GM12878 (cell line): ENCODE measurements at regions not wholly inside any gene's neighbourhood (a gene's known extent, or its start where the extent isn't known, plus 50 kb on each side); places are given as distances from the start of the nearest gene placed in this dataset.

Source experiments
- ATAC-seq: fragments of 200-7000 bp; cut with Tn5 transposase; 3 replicates; pipeline ENCODE4 v1.9.1; 2020; ENCODE audit warnings: mild to moderate bottlenecking, moderate library complexity
- BruUV-seq: library from RNA; stranded (reverse); fragments of 400-500 nt; replicated peaks from 2 replicates; lab custom pipeline; 2021; lab: Mats Ljungman, UMichigan
- CTCF ChIA-PET: fragments of 300-600 bp; sonication (Branson Sonifier 250); formaldehyde crosslinking; extraction: SDS; loops from one replicate; lab custom pipeline; 2021; ENCODE audit warnings: inconsistent platforms; lab: Yijun Ruan, JAX
- POLR2A ChIA-PET: fragments of 350-600 bp; formaldehyde crosslinking; extraction: SDS; loops from one replicate; lab custom pipeline; 2021; ENCODE audit warnings: inconsistent platforms; lab: Charles Lee
- RAD21 ChIA-PET: fragments of 300-600 bp; sonication (Branson Sonifier 250); formaldehyde crosslinking; loops from one replicate; lab custom pipeline; 2023; ENCODE audit warnings: antibody characterized with exemption; ENCODE audit not compliant: unreplicated experiment; lab: Charles Lee
- SMC1A ChIA-PET: fragments of 300-600 bp; sonication (Branson Sonifier 250); formaldehyde crosslinking; loops from one replicate; lab custom pipeline; 2023; ENCODE audit not compliant: unreplicated experiment, uncharacterized antibody; lab: Charles Lee
- DNase-seq: peaks from one replicate; pipeline ENCODE4 v3.0.0-alpha.2; 2011; ENCODE audit warnings: low read depth, low spot score
- FAIRE-seq: peaks from 3 replicates; lab custom pipeline; 2011; peaks lifted over from hg19 to GRCh38; lab: Jason Lieb, UNC
- H2AFZ ChIP-seq: 2 replicates; pipeline ENCODE4 v1.6.0; 2011; ENCODE audit warnings: low read depth, low read length, control low read depth; ENCODE audit not compliant: control insufficient read depth
- H3K27ac ChIP-seq: 2 replicates; pipeline ENCODE4 v1.5.1; 2011; ENCODE audit warnings: control low read depth; ENCODE audit not compliant: control insufficient read depth, insufficient read depth
- H3K27me3 ChIP-seq, 2 experiments: replicated peaks in 1 of 2; 2 replicates each; pipeline versions ENCODE4 v1.6.0 to v1.6.1; 2011; ENCODE audit warnings: low read length in 1 of 2; ENCODE audit not compliant: control insufficient read depth in 2 of 2, insufficient read depth in 2 of 2
- H3K36me3 ChIP-seq, 2 experiments: 2 replicates each; pipeline ENCODE4 v1.5.1; 2011; ENCODE audit warnings: low read length in 1 of 2; ENCODE audit not compliant: control insufficient read depth in 2 of 2, insufficient read depth in 2 of 2
- H3K4me1 ChIP-seq: 2 replicates; pipeline ENCODE4 v1.6.1; 2011; ENCODE audit warnings: mild to moderate bottlenecking, low read length, moderate library complexity, mixed read lengths; ENCODE audit not compliant: control insufficient read depth, insufficient read depth
- H3K4me2 ChIP-seq: 2 replicates; pipeline ENCODE4 v1.6.0; 2011; ENCODE audit warnings: control low read depth; ENCODE audit not compliant: control insufficient read depth, insufficient read depth
- H3K4me3 ChIP-seq: fragments of 200-600 bp; sonication (generic); 2 replicates; pipeline ENCODE4 v1.5.1; 2016
- H3K79me2 ChIP-seq: 2 replicates; pipeline ENCODE4 v1.6.0; 2011; ENCODE audit warnings: low read length; ENCODE audit not compliant: control insufficient read depth, insufficient read depth
- H3K9ac ChIP-seq: 2 replicates; pipeline ENCODE4 v1.8.0; 2011; ENCODE audit warnings: low read length, control low read depth, mixed read lengths; ENCODE audit not compliant: control insufficient read depth, insufficient read depth
- H3K9me3 ChIP-seq: replicated peaks from 3 replicates; pipeline ENCODE4 v1.5.1; 2011; ENCODE audit warnings: mild to moderate bottlenecking, low read length; ENCODE audit not compliant: control insufficient read depth, insufficient read depth
- H4K20me1 ChIP-seq: 2 replicates; pipeline ENCODE4 v1.6.0; 2011; ENCODE audit not compliant: control insufficient read depth, insufficient read depth
- CBFB ChIP-seq: IDR thresholded peaks from 2 replicates; pipeline ENCODE4 v1.6.1; 2016; ENCODE audit warnings: antibody characterized with exemption, low read depth
- ELK1 ChIP-seq: IDR thresholded peaks from 2 replicates; pipeline ENCODE4 v1.6.1; 2012; ENCODE audit warnings: low read depth, low read length, improper control_type of control experiment
- GABPA ChIP-seq: IDR thresholded peaks from 2 replicates; pipeline ENCODE4 v1.6.1; 2014; ENCODE audit warnings: antibody characterized with exemption, low read depth, mild to moderate bottlenecking, inconsistent platforms
- HDAC6 ChIP-seq: fragments of 200-600 bp; sonication (generic); IDR thresholded peaks from one replicate; pipeline ENCODE4 v1.8.0; 2017; ENCODE audit warnings: antibody characterized with exemption; ENCODE audit not compliant: unreplicated experiment
- KDM1A ChIP-seq: fragments of 200-600 bp; sonication (generic); IDR thresholded peaks from 2 replicates; pipeline ENCODE4 v1.6.1; 2016; ENCODE audit warnings: borderline replicate concordance
- PKNOX1 ChIP-seq: fragments of 450-650 bp; IDR thresholded peaks from 2 replicates; pipeline ENCODE4 v1.6.1; 2016; ENCODE audit warnings: mild to moderate bottlenecking
- RB1 ChIP-seq: fragments of 450-650 bp; formaldehyde crosslinking; IDR thresholded peaks from 2 replicates; pipeline ENCODE4 v1.6.1; 2017; ENCODE audit warnings: mild to moderate bottlenecking, borderline replicate concordance
- SREBF1 ChIP-seq: IDR thresholded peaks from 2 replicates; pipeline ENCODE4 v1.6.1; 2012; ENCODE audit warnings: mild to moderate bottlenecking, low read length
- ZBED1 ChIP-seq: IDR thresholded peaks from 2 replicates; pipeline ENCODE4 v1.6.1; 2016; ENCODE audit warnings: borderline replicate concordance
- ZBTB33 ChIP-seq: fragments of 450-650 bp; IDR thresholded peaks from 2 replicates; pipeline ENCODE4 v1.6.1; 2017; ENCODE audit warnings: mild to moderate bottlenecking
- WGBS: methylation state at CpG from one replicate; pipeline ENCODE4 v1.1.6; 2016; ENCODE audit warnings: low lambda C conversion rate; ENCODE audit not compliant: insufficient replicate concordance, insufficient coverage; ENCODE audit errors: missing lambda C conversion rate; 5-methylcytosine and 5-hydroxymethylcytosine counted together
- in situ Hi-C: fragments of 300-500 bp; cut with MboI; formaldehyde crosslinking; loops from 9 replicates; pipeline ENCODE4 v1.14.3; 2018; ENCODE audit warnings: mixed read lengths
- intact Hi-C: fragments of 100-400 bp; cut with micrococcal nuclease; formaldehyde crosslinking; loops from one replicate; pipeline ENCODE4 v1.14.2; 2022; ENCODE audit not compliant: unreplicated experiment

- ChIA-PET SMC1A (no interaction called here), POLR2A (no interaction called here), RAD21 (no interaction called here), CTCF (no interaction called here)
- Histone ChIP-seq H3K79me2 (no peaks in the 10 kb centered on the region), H2AFZ (no peak overlapping the region), H3K4me3 (no peak overlapping the region), H3K36me3 (no peaks in the 10 kb centered on the region), H3K4me1 (no peaks in the 10 kb centered on the region), H3K4me2 (no peak overlapping the region), H3K27me3 (no peaks in the 10 kb centered on the region), H3K27ac (no peak overlapping the region), H3K9me3 (no peaks in the 10 kb centered on the region), H3K9ac (no peak overlapping the region), H4K20me1 (no peaks in the 10 kb centered on the region)
- in situ Hi-C loops (no loop called here), intact Hi-C loops (no loop called here)
- BruUV-seq = no TSS peak
- ATAC-seq = no peak
- no peak for DNase-seq
- FAIRE-seq = no peak
- 0% methylated on average over 3 of the region's 3 CpGs for WGBS
- no peak for TF ChIP-seq ELK1
- no peak for TF ChIP-seq ZBED1
- no peak for TF ChIP-seq KDM1A
- TF ChIP-seq CBFB = no peak
- no peak for TF ChIP-seq ZBTB33
- no peak for TF ChIP-seq PKNOX1
- TF ChIP-seq SREBF1 = no peak
- no peak for TF ChIP-seq HDAC6
- TF ChIP-seq GABPA = no peak
- no peak for TF ChIP-seq RB1
These were observed 336.5 kb upstream of the MMADHC start for GRCh38 chr2:149924028-149924427.
